ENCODE measurements at regions not wholly inside any gene's neighbourhood (a gene's known extent, or its start where the extent isn't known, plus 50 kb on each side); places are given as distances from the start of the nearest gene placed in this dataset.

- TF ChIP-seq CTCF (IDR thresholded peaks at IDR 0.05) (no peak), POLR2A (IDR thresholded peaks at IDR 0.05) (no peak), EP300 (IDR thresholded peaks at IDR 0.05) (no peak)
These were observed 102.7 kb downstream of the EVX1 start for GRCh38 chr7:27345164-27345887.
